IPS-20b (cell line): ENCODE measurements at regions not wholly inside any gene's neighbourhood (a gene's known extent, or its start where the extent isn't known, plus 50 kb on each side); places are given as distances from the start of the nearest gene placed in this dataset.

Source experiments
- H3K27ac ChIP-seq: one replicate; pipeline ENCODE4 v1.5.1; 2013; ENCODE audit warnings: low read length
- H3K27me3 ChIP-seq: 2 replicates; pipeline ENCODE4 v1.6.1; 2013; ENCODE audit warnings: mild to moderate bottlenecking, low read length, inconsistent platforms; ENCODE audit not compliant: insufficient read depth
- H3K36me3 ChIP-seq: 2 replicates; pipeline ENCODE4 v1.6.1; 2013; ENCODE audit warnings: low read depth, mild to moderate bottlenecking, inconsistent platforms, low read length, moderate library complexity; ENCODE audit not compliant: insufficient read depth
- H3K4me1 ChIP-seq: 2 replicates; pipeline ENCODE4 v1.6.1; 2013; ENCODE audit warnings: mild to moderate bottlenecking, control low read depth, inconsistent platforms, low read length, moderate library complexity; ENCODE audit not compliant: insufficient read depth
- H3K4me3 ChIP-seq: 2 replicates; pipeline ENCODE4 v1.5.1; 2013; ENCODE audit warnings: mild to moderate bottlenecking, low read length, inconsistent platforms
- H3K9ac ChIP-seq: 2 replicates; pipeline ENCODE4 v1.6.1; 2013; ENCODE audit warnings: low read depth, mild to moderate bottlenecking, inconsistent platforms, low read length, moderate library complexity
- H3K9me3 ChIP-seq: 2 replicates; pipeline ENCODE4 v1.6.1; 2013; ENCODE audit warnings: mild to moderate bottlenecking, low read depth, low read length, inconsistent platforms; ENCODE audit not compliant: insufficient read depth

GRCh38 chr18:2394684-2395083, 176.6 kb downstream of the METTL4 start:
- no peaks in the 10 kb centered on the region for H3K9me3 ChIP-seq
- no peak overlapping the region for H3K27ac ChIP-seq
- H3K27me3 ChIP-seq: no peaks in the 10 kb centered on the region
- no peak overlapping the region for H3K9ac ChIP-seq
- no peaks in the 10 kb centered on the region for H3K36me3 ChIP-seq
- H3K4me3 ChIP-seq: no peak overlapping the region
- H3K4me1 ChIP-seq: no peaks in the 10 kb centered on the region

DNA sequence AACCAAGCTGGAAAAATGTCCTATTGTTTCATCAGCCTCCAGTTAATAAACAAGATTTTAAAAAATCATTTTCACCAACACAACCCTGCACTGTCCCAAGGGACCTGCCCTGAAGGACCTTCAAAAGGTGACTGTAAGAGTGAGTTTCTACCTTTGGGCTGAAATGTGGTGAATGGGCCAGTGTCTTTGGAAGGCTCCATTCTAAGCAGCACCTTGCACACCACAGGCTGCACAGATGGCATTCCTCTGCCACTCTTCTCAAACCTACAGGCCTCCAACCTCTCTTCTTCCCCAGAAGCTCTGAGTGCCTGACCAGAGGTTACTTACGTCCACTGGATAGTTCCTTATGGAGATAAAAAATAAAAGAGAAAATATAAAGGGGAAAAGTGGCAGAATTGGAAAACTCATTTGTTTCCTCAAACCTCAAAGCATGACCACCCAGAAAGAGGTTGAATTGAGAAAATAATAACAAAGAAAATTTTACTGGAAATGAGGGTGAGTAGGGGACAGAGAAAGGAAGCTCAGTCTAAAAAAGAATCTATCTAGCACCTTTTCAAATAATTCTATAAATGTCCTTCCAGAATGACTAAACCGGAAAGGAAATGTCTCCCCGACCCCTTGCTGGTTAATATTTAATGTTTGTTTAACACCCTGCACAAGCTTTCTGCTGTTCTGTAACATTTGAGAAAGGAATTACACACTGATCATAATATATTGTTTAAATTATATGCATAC, 175.7 kb downstream of the METTL4 start:
- H3K4me3 ChIP-seq: no peak overlapping the region
- no peak overlapping the region for H3K9ac ChIP-seq
- no peaks in the 10 kb centered on the region for H3K27me3 ChIP-seq
- H3K27ac ChIP-seq: no peak overlapping the region
- no peaks in the 10 kb centered on the region for H3K4me1 ChIP-seq
- no peaks in the 10 kb centered on the region for H3K36me3 ChIP-seq
- H3K9me3 ChIP-seq: no peaks in the 10 kb centered on the region

DNA sequence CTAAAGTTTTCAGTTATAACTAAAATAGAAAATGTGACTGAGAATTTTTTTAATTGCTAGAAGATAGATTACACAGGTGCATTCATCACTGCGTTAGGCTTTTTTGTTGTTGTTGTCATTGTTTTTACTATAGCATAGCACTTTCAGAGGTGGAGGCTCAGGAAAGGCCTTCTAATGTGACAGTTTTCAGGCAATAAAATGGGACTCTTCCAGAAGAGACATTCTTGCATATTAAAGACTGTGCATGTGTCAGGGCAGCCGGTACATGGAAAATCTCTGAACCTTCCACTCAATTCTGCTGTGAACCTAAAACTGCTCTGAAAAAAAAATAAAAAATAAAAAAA, 175.2 kb downstream of the METTL4 start:
- Histone ChIP-seq H3K27me3 (no peaks in the 10 kb centered on the region), H3K36me3 (no peaks in the 10 kb centered on the region), H3K27ac (no peak overlapping the region), H3K9me3 (no peaks in the 10 kb centered on the region), H3K4me3 (no peak overlapping the region), H3K9ac (no peak overlapping the region), H3K4me1 (no peaks in the 10 kb centered on the region)

GRCh38 chr18:2400701-2401196, 170.6 kb downstream of the METTL4 start:
- Histone ChIP-seq H3K4me3 (no peak overlapping the region), H3K27me3 (no peaks in the 10 kb centered on the region), H3K36me3 (no peaks in the 10 kb centered on the region), H3K27ac (no peak overlapping the region), H3K4me1 (no peaks in the 10 kb centered on the region), H3K9ac (no peak overlapping the region), H3K9me3 (no peaks in the 10 kb centered on the region)

GRCh38 chr18:2402084-2402483, 169.2 kb downstream of the METTL4 start:
- H3K27me3 ChIP-seq: no peaks in the 10 kb centered on the region
- no peak overlapping the region for H3K27ac ChIP-seq
- no peaks in the 10 kb centered on the region for H3K4me1 ChIP-seq
- H3K9me3 ChIP-seq: no peaks in the 10 kb centered on the region
- H3K4me3 ChIP-seq: no peak overlapping the region
- H3K9ac ChIP-seq: no peak overlapping the region
- H3K36me3 ChIP-seq: no peaks in the 10 kb centered on the region

DNA sequence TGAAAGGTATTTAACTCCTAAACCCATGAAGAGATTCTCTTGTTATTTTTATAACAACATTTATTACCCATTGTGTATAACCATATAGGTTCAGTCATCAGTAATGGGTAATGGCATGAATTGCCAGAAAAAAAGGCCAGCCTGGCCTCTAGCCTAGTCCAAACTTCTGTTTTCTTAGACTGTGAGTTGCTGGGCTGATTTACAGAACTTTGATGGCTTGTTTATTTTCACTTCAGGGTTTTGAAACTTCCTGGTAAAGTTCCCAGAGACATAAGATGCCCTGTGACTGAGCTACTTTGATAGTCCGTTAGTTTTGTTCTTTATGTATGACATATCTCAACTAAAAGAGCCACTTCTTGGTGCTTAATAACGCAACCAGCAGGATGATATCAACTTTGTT, 164.8 kb downstream of the METTL4 start:
- Histone ChIP-seq H3K4me3 (no peak overlapping the region), H3K9ac (no peak overlapping the region), H3K36me3 (no peaks in the 10 kb centered on the region), H3K9me3 (no peaks in the 10 kb centered on the region), H3K27me3 (no peaks in the 10 kb centered on the region), H3K4me1 (no peaks in the 10 kb centered on the region), H3K27ac (no peak overlapping the region)

DNA sequence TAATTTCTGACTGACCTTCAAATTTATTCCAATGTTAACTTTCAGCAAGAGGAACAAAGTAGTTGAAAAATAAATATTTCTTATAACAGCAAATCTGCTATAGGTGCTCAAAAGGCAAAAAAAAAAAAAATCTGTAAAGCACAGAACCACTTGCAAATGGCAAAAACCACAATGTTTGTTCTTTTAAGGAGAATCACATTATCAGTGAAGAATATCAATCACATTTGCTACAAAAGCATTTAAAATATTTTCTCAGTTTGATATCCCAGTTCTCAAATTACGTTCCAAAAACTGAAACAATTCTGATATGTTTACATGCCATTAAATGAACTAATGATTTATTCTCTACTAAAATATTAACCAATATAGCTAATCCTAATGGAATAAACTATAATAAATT, 163.3 kb downstream of the METTL4 start:
- no peak overlapping the region for H3K4me3 ChIP-seq
- H3K4me1 ChIP-seq: no peaks in the 10 kb centered on the region
- no peaks in the 10 kb centered on the region for H3K9me3 ChIP-seq
- no peaks in the 10 kb centered on the region for H3K27me3 ChIP-seq
- H3K9ac ChIP-seq: no peak overlapping the region
- H3K27ac ChIP-seq: no peak overlapping the region
- no peaks in the 10 kb centered on the region for H3K36me3 ChIP-seq

GRCh38 chr18:2409906-2410305, 161.4 kb downstream of the METTL4 start:
- H3K27me3 ChIP-seq: no peaks in the 10 kb centered on the region

GRCh38 chr18:2410688-2411087, 160.6 kb downstream of the METTL4 start:
- no peaks in the 10 kb centered on the region for H3K4me1 ChIP-seq
- H3K4me3 ChIP-seq: no peak overlapping the region
- no peak overlapping the region for H3K27ac ChIP-seq
- H3K36me3 ChIP-seq: no peaks in the 10 kb centered on the region
- no peaks in the 10 kb centered on the region for H3K9me3 ChIP-seq
- H3K27me3 ChIP-seq: no peaks in the 10 kb centered on the region
- no peak overlapping the region for H3K9ac ChIP-seq

More at GRCh38 chr18:2409906-2410305, 161.4 kb downstream of the METTL4 start:
- no peak overlapping the region for H3K9ac ChIP-seq
- no peaks in the 10 kb centered on the region for H3K4me1 ChIP-seq
- H3K4me3 ChIP-seq: no peak overlapping the region
- no peaks in the 10 kb centered on the region for H3K36me3 ChIP-seq
- H3K9me3 ChIP-seq: no peaks in the 10 kb centered on the region
- no peak overlapping the region for H3K27ac ChIP-seq

DNA sequence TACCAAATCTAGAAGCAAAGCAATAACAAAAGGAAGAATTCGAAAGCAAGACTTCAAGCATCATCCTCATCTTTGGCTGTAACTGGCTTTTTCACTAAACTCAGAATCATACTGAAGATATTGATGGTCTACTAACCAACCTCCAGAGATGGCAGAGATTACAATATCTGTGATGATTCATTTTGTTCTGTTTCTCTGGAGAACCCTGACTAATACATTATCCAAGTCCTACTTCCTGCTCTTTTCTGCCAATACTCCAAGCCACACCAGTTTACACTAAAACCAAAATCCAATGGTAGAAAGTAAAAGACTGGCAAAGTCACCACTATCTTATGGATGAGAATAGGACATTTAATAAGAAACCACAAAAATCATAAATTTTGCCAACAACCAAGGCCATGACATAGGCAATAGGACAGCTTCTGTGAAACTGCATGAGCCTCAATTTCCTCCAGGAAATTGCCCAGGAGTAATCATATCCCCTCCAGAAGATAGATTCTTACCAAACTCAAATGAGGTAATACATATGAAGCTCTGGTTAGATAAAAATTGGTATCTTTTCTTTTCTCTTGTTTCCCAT, 159.8 kb downstream of the METTL4 start:
- no peak overlapping the region for H3K4me3 ChIP-seq
- no peak overlapping the region for H3K27ac ChIP-seq
- H3K4me1 ChIP-seq: no peaks in the 10 kb centered on the region
- no peaks in the 10 kb centered on the region for H3K27me3 ChIP-seq
- no peaks in the 10 kb centered on the region for H3K9me3 ChIP-seq
- no peak overlapping the region for H3K9ac ChIP-seq
- H3K36me3 ChIP-seq: no peaks in the 10 kb centered on the region

DNA sequence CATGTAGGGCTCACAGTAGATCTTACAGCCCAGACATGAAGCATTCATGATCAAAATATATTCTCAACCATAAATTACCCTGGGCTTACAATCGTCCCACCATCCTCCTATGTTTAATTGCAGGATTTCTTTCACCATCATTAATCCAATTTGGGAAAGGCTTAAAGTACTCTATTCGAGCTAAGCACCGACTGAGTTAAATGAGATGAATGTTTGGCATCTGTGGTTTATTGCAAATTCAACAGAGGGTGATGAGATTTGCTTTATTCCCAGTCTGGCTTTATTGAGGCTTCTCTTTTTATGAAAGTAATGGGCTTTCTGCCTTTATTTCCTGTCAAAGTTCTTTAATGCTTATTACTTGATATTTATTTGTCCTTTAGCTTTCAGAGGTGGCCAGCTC, 159.0 kb downstream of the METTL4 start:
- no peak overlapping the region for H3K9ac ChIP-seq
- H3K4me3 ChIP-seq: no peak overlapping the region
- H3K4me1 ChIP-seq: no peaks in the 10 kb centered on the region
- H3K27me3 ChIP-seq: no peaks in the 10 kb centered on the region
- H3K27ac ChIP-seq: no peak overlapping the region
- no peaks in the 10 kb centered on the region for H3K36me3 ChIP-seq
- H3K9me3 ChIP-seq: no peaks in the 10 kb centered on the region

GRCh38 chr18:2412996-2413751, 158.1 kb downstream of the METTL4 start:
- Histone ChIP-seq H3K9ac (no peak overlapping the region), H3K9me3 (no peaks in the 10 kb centered on the region), H3K27me3 (no peaks in the 10 kb centered on the region), H3K36me3 (no peaks in the 10 kb centered on the region), H3K27ac (no peak overlapping the region), H3K4me3 (no peak overlapping the region), H3K4me1 (no peaks in the 10 kb centered on the region)
